ENCODE measurements at regions not wholly inside any gene's neighbourhood (a gene's known extent, or its start where the extent isn't known, plus 50 kb on each side); places are given as distances from the start of the nearest gene placed in this dataset.
"Not testable (repeated sequence)": the region's sequence is repeated elsewhere in the genome, so short reads cannot be mapped to it uniquely, and the experiment has no call there.

DNA sequence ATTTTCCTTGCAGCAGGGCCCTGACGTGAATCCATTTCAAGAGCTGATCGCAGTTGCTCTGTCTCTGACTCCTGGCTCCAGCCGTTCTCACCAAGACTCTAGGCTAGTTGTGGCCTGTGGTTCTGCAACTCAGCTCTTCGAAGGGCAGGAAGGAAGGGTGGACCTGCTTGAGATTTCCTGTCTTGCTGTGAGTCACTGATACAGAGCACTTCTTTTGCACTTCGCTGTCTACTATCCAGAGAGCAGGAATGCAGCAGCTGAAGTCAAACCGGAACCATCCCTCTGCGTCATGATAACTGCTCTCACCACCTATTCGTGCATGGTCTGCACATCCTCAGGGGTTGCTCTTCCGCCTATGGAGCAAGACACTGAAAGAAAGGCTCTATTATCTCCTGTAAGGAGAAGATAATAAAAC, 59.7 kb downstream of the RAP2B start:
- peak; percentile 15 to 43 for DNase-seq (ENCODE audit: low read depth in 2 of 2)

DNA sequence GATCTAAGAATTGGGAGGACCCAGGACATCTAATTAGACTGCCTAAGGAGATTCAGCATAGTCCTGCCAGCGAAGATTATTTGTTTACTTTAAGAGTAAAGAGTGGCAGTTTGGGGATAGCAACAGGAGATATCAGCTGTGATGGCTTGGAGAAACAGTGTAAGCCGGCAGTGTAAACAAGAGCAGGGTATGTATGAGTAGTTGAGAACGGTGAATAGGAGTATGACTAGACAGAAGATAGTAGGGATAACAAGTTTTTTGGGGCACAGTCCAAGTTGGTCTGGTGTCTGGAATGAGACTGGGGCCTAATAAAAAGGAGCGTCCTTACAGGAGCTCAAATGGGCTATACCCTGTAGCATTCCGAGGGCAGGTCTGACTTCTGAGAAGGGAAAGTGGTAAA, 64.9 kb downstream of the RAP2B start:
- not testable (repeated sequence) for DNase-seq (ENCODE audit: low read depth in 2 of 2)

DNA sequence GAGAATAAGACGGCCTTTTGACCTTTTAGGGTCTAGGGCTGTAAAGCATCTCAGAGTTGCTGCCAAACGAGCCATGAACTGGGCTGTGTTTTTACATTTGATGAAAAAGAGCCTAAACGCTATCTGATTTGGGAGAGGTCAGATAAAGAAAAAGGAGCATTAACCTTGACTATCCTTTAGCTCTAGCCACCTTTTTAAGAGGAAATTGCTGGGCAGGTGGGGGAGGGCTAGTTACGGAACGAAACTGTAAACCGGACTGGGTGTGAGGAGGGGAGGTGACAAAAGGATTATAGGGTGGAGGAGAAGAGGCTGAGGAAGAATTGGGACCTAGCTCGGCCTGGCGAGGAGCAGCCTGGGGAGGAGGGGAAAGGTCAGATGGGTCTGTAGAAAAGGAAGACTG, 68.4 kb downstream of the RAP2B start:
- DNase-seq (ENCODE audit: low read depth in 2 of 2), result not testable (repeated sequence)

DNA sequence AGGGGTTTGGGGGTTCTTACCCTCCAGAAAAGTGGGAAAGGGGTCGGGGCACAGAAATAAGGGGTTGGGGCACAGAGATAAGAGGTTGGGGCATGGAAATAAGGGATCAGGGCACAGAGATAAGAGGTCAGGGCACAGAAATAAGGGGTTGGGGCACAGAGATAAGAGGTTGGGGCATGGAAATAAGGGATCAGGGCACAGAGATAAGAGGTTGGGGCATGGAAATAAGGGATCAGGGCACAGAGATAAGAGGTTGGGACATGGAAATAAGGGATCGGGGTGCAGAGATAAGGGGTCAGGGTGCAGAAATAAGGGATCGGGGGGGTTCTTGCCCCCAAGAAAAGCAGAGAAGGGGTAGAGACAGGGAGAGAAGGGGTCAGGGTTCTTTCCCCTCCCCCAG, 69.2 kb downstream of the RAP2B start:
- DNase-seq (ENCODE audit: low read depth in 2 of 2), result not testable (repeated sequence)

- DNase-seq (ENCODE audit: low read depth in 2 of 2), result not testable (repeated sequence)
These were observed 70.2 kb downstream of the RAP2B start for GRCh38 chr3:153232050-153232752.

GRCh38 chr3:153232851-153233271, 70.8 kb downstream of the RAP2B start:
- DNase-seq (ENCODE audit: low read depth in 2 of 2), result no peak

DNA sequence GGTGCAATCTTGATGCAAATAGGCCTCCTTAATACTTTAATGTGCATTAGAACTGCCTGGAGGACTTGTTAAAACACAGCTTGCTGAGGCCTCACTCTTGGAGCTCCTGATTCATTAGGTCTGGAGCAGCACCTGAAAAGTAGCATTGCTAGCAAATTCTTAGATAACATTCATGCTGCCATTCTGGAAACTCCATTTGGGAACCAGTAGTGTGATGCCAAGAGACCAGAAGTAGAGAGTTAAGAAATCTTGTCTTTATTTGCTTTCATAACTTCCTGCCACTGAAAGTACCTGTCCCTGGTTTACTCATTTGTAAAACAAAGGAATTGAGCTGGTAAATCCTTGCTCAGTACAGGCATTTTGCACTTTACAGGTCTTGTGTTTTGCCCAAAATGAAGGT, 72.0 kb downstream of the RAP2B start:
- DNase-seq (ENCODE audit: low read depth in 2 of 2), result no peak

GRCh38 chr3:153242896-153243295, 80.9 kb downstream of the RAP2B start:
- no peak for DNase-seq (ENCODE audit: low read depth in 2 of 2)

GRCh38 chr3:153244961-153245360, 82.9 kb downstream of the RAP2B start:
- DNase-seq (ENCODE audit: low read depth in 2 of 2), result no peak

DNA sequence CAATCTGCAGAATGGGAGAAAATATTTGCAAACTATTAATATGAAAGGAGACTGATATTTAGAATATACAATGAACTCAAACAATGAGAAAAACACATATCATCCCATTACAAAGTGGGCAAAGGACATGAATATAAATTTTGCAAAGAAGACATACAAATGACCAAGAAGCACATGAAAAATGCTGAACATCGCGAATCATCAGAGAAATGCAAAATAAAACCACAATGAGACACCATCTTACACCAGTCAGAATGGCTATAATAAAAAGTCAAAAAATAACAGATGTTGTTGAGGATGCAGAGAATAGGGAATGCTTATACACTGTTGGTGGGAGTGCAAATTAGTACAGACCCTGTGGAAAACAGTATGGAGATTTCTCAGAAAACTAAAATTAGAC, 83.6 kb downstream of the RAP2B start:
- DNase-seq (ENCODE audit: low read depth in 2 of 2), result no peak

GRCh38 chr3:153246331-153246730, 84.3 kb downstream of the RAP2B start:
- no peak for DNase-seq (ENCODE audit: low read depth in 2 of 2)

DNA sequence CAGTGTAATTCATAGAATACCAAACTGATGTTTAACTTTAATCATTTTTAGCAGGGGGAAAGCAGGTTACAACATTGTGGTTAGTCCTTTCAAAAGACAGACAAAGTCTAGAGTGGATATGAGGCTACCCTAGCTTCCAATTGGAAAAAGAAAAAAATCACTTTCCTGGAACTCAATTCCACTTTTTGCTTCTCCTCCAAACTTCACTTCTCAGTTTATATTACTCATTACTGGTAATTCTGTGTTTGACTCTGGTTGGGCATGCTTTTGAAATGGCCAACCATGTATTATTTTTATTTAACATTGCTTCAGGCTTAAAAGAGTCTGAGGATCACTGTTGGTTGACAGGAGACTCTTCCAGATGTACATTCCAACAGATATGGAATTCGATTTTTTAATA, 84.8 kb downstream of the RAP2B start:
- no peak for DNase-seq (ENCODE audit: low read depth in 2 of 2)

DNA sequence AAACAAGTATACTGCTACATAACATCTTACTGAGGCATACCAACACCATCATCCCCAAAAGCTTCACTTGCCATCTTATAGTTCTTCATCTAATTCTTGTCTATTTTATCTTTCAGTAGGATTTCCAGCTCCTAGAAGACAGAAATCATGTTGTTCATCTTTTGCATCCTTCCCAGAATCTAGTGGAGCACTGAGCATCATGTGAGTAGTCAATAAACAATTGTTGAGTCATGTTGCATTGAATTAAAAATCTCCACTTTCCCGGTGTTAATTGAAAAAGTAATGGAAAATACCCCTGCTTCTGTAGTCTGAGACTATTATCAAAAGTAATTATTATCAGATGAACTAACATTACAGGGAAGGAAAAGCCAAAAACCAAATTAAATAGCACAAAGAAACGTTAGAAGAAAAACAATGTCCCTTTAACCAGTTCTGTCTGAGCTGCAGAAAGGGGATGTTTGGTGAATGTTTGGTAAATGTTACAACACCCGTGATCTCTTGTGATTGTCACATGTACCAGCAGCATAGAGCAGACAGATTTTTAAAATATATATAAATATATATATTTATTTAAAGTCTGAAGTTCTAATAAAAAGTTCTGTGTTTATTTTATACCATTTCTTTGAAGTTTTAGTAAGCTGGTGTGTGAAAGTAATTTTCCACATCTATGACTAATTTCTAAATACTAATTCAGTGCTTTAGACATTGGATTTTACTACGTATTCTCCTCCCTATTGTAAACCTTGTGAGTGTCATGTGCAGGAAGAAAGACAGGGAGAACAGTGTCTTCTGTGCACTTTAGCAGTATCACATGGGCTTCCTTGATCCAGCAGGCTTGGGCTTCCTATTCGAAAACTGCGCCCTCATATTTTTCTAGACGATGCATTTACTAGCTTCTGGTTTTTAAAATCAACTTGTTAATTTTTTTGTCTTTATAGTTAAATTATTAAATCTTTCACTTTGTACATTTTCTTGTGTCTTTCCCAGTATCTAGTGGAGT, 85.6 kb downstream of the RAP2B start:
- DNase-seq (ENCODE audit: low read depth in 2 of 2), result no peak

- not testable (repeated sequence) for DNase-seq (ENCODE audit: low read depth in 2 of 2)
These were observed 86.8 kb downstream of the RAP2B start for GRCh38 chr3:153248835-153249234.

GRCh38 chr3:153249906-153250305, 87.9 kb downstream of the RAP2B start:
- DNase-seq (ENCODE audit: low read depth in 2 of 2), result no peak

- DNase-seq (ENCODE audit: low read depth in 2 of 2), result no peak
These were observed 88.4 kb downstream of the RAP2B start for GRCh38 chr3:153250446-153250845.

DNA sequence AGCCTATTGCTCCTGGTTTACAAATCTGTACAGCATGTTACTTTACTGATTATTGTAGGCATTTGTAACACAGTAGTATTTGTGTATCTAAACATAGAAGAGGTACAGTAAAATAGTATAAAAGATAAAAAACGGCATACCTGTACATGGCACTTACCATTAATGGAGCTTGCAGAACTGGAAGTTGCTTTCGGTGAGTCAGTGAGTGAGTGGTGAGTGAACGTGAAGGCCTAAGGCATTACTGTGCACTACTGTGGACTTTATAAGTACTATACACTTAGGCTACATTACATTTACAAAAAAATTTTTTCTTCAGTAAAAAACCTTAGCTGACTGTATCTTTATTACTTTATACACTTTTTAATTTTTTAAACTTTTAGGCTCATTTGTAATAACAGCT, 90.9 kb downstream of the RAP2B start:
- DNase-seq (ENCODE audit: low read depth in 2 of 2), result no peak

GRCh38 chr3:153254361-153254760, 92.3 kb downstream of the RAP2B start:
- no peak for DNase-seq (ENCODE audit: low read depth in 2 of 2)

- no peak for DNase-seq (ENCODE audit: low read depth in 2 of 2)
These were observed 95.8 kb downstream of the RAP2B start for GRCh38 chr3:153257673-153258351.

DNA sequence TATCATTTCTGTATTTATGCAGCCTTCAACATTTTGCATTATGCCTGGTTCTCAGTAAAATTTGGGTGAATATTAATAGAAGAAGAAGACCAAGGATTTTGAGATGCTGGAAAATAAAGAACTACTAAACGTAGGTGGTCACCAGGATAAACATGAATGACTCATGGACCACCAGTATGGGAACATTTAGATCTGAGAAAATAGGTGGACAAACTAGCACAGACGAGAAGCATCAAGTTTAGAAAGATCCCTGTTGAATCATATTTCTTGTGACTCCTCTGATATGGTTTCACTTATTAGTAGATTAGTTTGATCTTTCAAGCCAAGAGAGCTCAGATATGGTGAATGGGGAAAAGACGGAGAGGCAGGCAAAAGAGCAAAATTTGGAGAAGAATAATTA, 97.9 kb downstream of the RAP2B start:
- no peak for DNase-seq (ENCODE audit: low read depth in 2 of 2)

GRCh38 chr3:153260681-153261080, 98.7 kb downstream of the RAP2B start:
- no peak for DNase-seq (ENCODE audit: low read depth in 2 of 2)

GRCh38 chr3:153266619-153267018, 104.6 kb downstream of the RAP2B start:
- no peak for DNase-seq (ENCODE audit: low read depth in 2 of 2)

Data from stimulated activated CD4-positive, alpha-beta T cell treated with anti-CD3 and anti-CD28 coated beads, Interleukin-4, amount 100 ng/mL, for 48 hours (primary cell).